ENCODE measurements at regions not wholly inside any gene's neighbourhood (a gene's known extent, or its start where the extent isn't known, plus 50 kb on each side); places are given as distances from the start of the nearest gene placed in this dataset.

DNA sequence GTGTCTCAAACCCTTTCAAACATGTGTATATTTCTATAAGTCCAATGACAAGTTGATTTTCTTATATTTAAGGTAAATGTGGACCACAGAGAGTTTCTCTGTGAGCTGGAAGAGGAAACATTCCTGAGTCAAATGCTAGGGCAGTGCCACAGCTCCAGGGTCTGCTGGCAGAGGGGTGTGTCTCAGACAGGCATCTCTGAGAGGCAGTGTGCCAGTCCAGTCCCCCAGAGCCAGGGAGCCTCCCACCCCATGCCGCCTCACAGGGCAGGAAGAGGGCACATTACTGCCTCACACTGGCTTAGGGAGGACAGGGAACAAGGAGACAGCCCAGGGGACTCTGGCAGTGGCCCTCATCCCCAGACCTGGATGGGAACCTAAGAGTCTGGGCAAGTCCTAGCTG is 120.2 kb downstream of the TENT4A start:
- no peak for DNase-seq

DNA sequence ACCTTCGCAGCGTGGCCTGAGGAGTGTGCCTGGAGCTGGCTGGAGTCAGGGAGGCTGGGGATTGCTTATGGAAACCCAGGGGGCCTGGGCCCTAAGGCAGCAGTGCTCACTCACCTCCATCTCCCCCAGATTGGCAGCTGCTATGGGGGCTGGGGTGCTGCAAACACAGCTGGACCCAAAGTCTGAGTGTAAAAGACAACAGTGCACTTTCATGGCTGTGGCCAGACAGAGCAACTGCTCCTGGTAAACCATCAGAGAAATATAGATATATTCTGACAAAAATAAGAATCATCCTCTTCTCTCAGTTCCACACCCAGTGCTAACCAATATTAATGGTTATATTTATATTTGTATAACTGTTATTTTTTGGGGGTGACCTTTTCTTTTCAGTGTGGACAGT is 123.9 kb downstream of the TENT4A start:
- no peak for DNase-seq

DNA sequence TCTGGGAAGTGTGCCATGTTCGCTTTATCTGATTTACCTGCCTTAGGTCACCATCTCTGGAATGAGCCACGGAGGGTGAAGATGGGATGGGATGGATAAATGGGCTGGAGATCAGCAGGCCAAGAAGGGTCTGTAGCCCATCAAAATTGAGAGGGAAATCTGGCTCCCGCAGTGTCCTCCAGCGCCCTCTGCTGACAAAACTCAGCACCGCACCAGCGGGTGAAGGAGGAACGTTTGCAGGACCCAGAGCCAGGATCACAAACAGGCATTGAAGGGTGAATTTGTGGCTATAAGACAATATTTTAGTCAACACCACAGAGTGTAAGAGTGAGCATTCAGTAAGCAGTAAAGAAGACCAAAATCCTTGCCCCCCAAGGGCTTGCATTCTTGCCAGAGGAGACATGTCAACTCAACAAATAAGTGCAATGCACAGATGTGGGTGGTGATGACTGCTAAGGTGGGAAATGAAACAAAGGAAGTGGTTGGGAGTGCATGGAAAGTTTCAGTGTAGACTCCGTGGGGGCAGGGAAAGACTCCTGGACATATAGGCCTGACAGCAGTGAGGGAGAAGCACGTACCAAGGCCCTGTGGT is 124.4 kb downstream of the TENT4A start:
- peak in 1 of 2 experiments; percentile 29 for DNase-seq

DNA sequence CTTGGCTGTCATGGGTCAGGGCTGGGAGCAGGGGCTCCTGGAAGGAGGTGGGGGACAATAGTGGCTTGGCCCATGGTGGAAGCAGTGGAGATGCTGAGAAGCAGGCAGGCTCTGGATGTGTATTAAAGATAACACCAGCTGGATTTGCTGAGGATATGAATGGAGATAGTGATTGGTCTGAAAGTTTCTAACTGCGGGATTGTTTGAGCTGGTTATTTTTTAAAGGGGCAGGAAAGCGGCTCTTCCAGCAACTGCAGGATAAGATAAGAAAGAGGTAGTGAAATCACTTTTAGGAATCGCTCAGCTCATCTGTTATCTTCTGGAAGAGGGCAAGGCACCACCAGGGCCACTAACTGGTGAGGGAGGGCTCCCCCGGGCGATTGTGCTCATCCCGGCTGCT is 125.5 kb downstream of the TENT4A start:
- DNase-seq = no peak

DNA sequence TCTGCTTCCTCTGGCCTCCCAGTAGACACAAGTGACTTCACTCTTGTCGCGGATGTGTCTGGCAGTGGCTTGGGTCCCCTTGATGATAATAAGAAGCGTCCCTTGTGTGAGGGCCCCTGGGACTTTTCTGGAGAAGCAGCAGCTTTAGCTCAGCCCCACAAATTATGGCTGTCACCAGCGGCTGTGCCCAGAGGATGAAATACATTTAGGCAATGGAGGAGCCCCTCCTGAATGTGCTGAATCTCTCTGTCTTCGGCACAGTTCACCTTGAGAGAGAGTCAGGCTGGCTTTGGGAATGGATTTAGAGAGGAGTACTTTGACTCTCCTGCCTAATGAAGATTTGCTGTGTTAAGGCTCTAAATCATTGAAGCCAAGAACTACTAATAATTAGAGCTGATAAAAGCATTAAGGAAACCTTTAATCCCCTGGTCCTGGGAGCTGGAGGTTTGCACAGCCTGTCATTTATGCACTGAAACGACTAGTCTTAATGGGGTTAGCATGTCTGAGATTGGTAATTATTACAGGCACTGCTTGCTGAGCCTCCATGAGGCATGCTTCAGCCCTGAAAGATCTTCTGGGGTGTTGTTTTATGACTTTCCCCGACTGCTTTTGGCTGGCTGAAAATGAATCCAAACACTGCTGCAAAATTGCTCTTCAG is 127.0 kb downstream of the TENT4A start:
- DNase-seq = no peak

DNA sequence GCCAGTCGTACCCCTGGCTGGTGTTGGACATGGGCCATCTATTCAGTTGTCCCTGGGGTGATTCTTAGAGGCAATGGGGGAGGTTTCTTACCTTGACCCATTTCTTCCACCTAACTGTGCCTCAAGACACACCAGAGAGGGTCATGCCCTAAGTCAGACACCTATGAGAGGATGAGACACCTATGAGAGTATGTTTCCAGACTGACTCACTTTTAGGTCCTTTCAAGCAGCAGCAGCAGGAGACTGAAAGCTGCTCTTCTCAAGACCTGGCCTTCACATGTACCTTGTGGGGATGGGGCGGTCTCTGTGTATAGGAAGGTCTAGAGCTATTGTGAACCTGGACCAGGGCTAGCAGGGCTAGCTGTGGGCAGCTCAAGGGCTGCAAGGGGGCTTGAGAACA is 130.1 kb downstream of the TENT4A start:
- no peak for DNase-seq

DNA sequence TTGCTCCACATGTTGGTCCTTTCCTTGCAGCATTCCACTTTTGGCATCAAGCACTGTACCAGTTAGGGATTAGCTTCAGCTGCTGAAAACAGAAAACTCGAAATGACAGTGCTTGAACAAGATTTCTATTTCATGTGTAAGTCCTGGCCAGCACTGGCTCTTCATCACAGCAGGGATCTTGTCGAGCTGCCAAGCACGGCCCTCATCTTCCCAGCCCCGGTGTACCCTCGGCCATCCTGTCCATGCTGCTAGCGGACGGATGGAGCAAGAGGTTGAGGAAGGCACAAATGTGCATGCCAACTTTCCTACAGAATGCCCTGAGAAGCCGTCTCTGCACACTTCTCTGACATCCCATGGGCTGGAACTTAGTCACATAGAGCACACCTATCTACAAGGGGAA is 130.6 kb downstream of the TENT4A start:
- no peak for DNase-seq

DNA sequence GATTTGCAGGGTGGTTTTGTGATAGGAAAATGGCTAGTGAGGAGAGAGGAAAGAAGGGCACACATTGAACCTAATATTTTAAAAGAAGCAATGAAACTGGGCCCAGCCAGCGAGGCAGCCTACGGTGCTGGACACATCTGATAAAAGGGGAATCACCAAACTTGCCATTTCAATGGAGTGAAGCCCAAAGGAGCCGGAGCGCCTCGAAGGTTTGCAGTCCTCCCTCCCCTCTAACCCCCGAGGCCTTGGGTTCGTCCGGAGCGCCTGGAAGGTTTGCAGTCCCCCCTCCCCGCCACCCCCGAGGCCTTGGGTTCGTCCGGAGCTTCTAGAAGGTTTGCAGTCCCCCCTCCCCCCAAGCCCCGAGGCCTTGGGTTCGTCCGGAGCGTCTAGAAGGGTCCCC is 132.6 kb downstream of the TENT4A start:
- DNase-seq = no peak

DNA sequence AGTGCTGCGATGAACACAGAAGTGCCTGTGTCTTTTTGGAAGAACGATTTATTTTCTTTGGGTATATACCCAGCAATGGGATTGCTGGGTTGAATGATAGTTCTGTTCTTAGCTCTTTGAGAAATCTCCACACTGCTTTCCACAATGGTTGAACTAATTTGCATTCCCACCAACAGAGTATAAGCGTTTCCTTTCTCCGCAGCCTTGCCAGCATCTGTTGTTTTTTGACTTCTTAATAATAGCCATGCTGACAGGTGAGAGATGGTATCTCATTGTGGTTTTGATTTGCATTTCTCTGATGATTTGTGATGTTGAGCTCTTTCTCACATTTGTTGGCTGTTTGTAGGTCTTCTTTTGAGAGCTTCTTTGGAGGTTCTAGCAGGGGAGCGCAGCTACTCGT is 134.6 kb downstream of the TENT4A start:
- no peak for DNase-seq

DNA sequence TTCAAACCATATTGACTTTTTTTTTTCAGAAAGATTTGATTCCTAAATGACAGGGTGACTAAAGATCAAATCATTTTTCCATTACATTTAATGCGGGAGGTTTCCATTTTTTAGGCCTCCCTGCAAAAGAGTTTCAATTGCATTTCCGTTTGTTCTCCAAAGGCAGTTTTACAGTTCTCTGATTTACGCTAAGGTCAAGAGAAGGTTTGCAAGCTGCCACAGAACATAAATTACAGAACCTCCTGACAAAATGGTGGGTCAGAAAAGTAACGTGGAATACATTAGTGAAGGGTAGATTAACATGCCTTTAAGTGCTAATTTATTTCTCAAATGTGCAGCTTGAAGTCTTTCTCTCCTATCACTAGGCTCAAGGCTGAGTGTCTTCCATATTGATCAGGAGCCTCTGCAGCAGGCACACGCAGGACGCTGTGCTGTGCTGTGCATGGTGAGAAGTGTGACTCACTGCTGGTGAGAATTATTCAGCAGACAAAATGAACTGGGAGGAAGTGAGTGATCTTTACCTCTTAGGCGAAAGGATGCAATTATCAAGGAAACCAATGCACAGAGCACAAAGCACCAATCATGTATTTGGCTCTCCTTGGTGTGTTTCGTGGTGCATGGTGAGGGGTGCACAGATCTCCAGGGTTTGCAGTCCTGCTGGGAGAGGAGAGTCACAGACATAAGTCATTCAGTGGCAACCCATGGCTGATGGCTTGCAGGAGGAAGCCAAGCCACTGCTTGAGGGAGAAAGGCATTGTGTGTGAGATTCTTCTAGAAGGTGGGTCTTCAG is 136.3 kb downstream of the TENT4A start:
- DNase-seq = no peak

DNA sequence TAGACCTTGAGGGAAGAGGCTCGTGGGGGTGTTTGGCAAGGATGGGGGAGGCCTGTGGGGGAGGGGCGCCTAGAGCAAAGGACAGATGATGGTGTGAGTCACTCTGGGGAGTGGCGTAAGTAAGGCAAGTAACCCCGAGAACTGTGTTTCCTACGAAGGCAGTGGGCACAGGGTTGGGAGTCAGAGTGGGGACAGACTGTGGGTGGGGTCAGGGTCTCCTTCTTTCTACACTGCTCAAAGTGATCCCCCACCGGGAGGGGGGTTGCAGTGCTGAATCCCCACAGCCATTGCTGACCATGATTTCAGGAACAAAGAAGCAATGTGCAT is 136.8 kb downstream of the TENT4A start:
- DNase-seq = no peak

DNA sequence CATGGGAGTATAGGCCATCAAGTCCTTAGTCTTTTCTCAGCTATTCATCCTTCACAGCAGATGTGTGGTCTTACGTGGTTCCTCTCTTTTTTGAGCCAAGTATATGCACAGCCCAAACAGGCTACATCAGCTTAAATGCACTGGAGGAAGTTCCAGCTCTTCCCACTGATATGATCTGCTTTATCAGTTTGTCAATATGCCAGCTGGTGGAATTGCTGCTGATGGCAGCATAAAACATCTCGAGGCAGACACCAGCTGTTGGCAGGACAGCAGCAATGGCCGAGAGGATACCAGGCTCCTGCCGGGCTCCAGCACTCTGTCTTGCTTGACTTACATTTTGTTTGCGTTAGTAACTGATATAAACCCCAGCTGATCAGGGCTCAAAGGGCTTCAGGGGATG is 143.4 kb downstream of the TENT4A start:
- no peak for DNase-seq

DNA sequence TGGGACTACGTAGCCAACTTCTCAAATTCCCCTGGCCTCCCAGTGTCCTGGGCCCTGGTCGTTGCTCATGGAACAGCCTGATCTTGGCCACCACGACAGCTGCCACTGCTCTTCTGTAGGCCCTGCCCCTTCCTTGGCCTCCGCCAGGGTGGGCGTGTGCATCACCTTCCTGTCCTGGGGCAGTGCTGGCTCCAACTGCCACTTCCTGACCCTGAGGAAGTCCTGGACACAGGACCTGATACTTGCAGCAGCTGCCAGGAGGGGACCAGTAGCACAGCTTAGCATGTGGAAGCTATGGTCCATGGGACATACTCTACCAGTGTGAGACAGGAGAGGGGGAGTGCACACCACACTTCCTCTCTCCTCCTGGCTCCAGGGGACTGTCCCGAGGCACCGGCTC is 145.2 kb downstream of the TENT4A start:
- no peak for DNase-seq

DNA sequence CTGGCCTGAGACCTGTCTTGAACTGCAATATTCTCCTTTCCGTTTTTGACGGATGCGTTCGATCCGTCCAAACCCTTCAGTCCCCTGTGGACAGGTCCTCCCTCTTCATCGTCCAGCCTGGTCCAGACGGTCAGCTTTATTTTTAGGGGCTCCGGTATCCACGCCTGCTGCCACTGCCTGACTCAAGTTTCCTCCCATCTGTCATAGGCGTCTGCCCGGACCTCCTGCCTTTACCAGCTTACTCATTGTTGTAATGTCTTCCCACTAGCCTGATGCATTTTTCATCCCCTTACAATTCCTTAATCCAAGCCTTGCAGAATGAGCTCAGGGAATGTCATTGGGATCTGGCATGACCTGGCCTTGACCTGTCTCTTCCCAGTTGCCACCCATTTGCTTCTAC is 145.8 kb downstream of the TENT4A start:
- no peak for DNase-seq

DNA sequence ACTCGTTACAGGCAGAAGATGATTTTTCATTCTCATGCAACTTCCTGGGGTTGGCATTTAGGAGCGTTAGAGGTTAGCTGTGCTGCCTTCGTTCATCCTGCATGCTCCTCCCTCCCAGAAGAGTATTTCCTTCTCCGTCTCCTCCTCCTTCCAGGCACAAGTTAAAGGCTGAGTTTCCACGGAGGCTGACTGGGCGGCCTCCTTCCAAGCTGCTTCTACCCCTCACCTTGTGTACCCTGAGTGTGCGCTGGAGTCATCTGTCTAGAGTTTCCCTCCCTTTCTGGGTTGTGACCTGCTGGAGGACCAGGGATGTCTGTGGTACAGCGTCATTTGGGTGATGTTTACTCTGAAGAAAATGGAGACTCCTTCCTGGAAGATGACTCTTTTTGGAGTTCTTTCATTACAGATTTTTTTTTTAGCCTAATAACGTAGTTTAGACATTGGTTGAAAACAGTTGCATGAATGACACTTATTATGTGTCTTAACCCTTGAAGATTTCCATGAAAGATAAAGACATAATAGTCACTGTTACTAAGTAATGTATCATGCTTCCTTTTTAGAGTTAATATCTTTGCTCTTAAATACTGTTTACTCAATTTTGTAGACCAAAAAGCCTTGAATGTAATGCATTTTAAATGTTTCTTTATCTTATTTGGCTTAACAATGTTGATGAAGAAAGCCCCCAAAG is 146.9 kb downstream of the TENT4A start:
- DNase-seq = no peak

DNA sequence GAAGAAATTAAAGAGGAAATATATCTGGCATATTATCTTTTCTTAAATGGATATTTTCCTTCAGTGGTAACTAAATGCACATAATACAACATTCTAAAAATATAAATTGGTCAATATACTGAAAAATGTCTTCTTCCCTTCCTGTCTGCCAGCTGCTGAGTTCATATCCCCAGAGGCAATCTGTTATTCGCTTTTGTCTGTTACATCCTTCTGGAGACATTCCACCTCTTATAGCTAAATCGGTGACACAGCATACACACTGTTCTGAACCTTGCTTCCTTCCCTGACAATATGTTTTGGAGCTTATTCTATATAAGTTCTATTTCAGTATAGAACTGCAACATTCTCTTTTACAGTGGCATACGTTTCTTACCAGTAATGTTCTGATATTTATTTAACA is 147.8 kb downstream of the TENT4A start:
- DNase-seq = no peak

DNA sequence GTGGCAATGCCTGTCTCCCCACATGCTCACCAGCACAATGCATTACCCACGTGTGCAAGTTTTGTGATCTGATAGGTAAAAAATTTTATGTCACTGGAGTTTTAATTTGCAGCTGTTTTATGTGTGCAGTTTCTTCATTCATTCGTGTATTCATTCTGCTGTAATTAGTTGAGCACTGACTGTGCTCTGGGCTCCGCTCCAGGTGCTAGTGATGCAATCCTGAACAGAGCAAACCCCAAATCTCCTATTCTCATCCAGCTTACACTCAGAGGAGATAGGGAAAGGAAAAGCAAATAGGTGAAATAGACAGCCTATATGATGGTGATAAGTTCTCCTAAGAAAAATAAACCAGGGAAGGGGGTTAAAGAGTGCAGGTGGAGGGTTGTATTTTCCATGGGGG is 148.4 kb downstream of the TENT4A start:
- no peak for DNase-seq

DNA sequence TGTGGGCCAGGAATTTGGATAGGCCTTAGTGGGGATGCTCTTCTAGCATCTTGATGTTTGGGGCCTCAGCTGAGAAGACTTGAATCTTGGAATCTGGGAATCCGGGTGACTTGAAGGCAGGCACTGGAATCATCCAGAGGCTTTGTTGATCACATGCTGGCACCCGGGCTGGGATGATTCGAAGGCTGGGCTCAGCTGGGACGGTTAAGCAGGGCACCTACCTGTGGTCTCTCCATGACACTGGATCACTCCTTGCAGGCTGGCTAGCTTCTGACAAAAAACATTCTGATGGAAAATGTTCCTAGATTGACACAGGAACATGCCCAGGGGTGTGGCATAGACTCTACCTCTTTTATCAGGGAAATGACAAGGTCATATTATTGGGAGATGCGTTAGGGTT is 149.1 kb downstream of the TENT4A start:
- no peak for DNase-seq

DNA sequence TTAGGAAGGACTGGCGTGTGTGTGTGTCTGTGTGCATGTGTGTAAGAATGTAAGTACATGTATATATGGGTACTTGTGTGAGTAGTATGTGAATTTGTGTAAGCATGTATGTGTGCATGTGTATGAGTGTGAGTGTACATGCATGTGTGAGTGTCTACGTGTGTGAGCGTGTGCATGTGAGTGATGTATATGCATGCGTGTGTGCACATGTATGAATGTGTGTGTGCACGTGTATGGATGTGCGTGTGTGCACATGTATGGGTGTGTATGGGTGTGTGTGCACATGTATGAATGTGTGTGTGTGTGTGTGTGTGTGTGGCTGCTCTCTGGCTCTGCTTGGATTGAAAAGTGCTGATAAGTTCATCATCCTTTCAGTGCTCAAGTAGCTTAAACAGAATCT is 154.5 kb downstream of the TENT4A start:
- DNase-seq = no peak

DNA sequence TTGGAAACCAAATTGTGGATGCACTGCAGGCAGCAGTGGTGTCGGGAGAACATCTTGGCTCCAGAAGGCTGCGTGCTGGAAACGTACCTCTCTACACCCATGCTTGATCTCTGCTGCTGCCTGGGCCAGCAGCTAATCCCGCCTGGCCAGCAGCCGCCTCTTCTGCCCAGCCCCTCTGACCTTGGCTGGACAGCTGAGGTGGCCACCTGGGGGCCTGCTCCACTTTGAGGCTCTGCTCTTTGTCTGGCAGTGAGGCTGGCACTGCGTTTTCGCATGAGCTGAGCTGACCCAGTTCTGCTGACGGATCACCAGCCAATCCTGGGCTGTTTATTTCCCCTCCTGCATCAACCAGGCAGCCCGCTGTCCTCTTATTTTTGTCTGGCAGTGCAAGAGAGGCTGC is 154.9 kb downstream of the TENT4A start:
- no peak for DNase-seq

DNA sequence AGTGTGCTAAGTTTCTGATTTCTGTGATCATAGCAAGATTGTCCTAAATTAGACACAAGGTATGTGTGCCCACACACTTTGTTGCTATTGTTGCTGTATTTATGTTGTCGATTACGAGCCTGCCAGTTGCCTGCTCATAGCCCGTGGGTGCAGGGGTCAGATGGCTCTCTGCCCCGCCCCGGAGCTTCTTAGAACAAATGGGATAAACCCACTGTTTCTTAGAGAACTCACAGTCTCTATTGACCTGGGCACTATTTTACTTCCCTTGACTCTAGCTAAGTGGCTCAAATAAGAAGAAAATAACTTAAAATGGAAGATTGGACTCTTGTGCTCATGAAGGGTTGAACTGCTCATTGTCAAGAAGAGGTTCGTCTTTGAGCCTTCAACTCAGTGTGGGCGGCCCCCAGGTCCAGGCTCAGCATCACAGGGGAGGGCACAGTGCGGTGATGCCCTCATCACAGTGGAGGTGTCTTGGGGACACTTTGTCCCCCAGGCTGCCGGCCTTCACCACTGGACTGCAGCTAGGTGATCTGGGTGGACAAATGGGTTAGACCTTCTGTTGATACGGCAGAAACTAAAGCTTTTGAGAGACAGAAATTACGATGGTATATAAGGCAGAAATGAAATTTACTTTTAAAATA is 155.5 kb downstream of the TENT4A start:
- no peak for DNase-seq

DNA sequence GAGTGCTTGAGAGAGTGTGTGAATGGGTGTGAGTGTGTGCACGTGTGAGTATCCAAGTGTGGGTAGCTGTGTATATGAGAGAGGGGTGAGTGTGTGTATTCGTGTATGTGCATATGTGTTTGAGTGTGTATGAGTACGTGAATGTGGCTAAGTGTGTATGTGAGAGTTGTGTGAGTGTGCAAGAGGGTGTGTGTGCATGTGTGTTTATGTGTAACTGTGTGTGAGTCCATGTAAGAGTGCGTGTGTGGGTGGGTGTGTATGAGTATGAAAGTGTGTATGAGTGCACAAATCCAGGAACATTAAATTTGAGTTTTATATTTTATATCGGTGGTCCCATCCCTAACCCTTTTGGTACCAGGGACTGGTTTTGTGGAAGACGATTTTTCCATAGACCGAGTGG is 156.4 kb downstream of the TENT4A start:
- DNase-seq = no peak

DNA sequence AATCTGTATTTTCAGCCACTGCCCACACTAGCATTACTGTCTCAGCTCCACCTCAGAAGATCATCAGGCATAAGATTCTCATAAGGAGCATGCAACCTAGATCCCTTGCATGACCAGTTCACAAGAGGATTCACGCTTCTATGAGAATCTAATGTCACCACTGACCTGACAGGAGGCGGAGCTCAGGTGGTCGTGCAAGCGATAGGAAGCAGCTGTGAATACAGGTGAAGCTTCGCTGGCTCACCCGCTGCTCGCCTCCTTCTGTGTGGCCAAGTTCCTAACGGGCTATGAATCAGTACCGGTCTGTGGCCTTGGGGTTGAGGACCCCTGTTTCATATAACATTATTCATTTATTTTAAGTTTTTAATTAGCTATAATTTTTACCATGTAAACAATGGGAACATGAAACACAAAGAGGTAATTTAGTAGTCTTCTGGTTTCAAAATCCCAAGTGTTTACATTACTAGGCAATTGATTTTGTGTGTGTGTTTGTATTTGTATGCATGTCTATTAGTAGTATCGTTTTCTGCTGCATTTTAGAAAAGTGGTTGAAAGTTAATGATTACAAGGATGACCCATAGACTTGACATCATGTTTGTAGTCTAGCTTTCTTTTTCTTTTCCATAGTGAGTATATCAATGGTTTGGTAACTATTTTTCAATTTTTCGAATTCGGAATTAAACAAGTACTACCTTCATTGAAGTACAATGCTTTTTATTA is 159.4 kb downstream of the TENT4A start:
- no peak for DNase-seq

Measured in NCI-H1930 (cell line).